IMR-90 (cell line): ENCODE measurements at regions not wholly inside any gene's neighbourhood (a gene's known extent, or its start where the extent isn't known, plus 50 kb on each side); places are given as distances from the start of the nearest gene placed in this dataset.

Experiments
- ATAC-seq: fragments of 200-7000 bp; cut with Tn5 transposase; 2 replicates; pipeline ENCODE4 v1.9.1; 2020; ENCODE audit warnings: low read depth, mild to moderate bottlenecking, moderate library complexity
- BruUV-seq: library from RNA; stranded (reverse); fragments of 400-500 nt; replicated peaks from 2 replicates; lab custom pipeline; 2021; lab: Mats Ljungman, UMichigan
- CTCF ChIA-PET: fragments of 300-600 bp; formaldehyde crosslinking; extraction: SDS; loops from one replicate; lab custom pipeline; 2021; ENCODE audit warnings: antibody characterized with exemption; lab: Yijun Ruan, JAX
- POLR2A ChIA-PET: fragments of 300-600 bp; sonication (Branson Sonifier 250); formaldehyde crosslinking; loops from one replicate; lab custom pipeline; 2022; ENCODE audit warnings: antibody characterized with exemption; ENCODE audit not compliant: unreplicated experiment; lab: Charles Lee
- DNase-seq: peaks from one replicate; pipeline ENCODE4 v3.0.0; 2013
- H2AFZ ChIP-seq: replicated peaks from 2 replicates; pipeline ENCODE3; 2013; ENCODE audit warnings: low read length, mild to moderate bottlenecking; ENCODE audit not compliant: poor library complexity
- H2AK5ac ChIP-seq: 2 replicates; pipeline ENCODE4 v1.6.1; 2013; ENCODE audit warnings: low read depth, low read length, inconsistent platforms
- H2AK9ac ChIP-seq: replicated peaks from 2 replicates; pipeline ENCODE3; 2013; ENCODE audit warnings: mild to moderate bottlenecking, low read depth, low read length, moderate library complexity; ENCODE audit not compliant: poor library complexity
- H2BK120ac ChIP-seq: 2 replicates; pipeline ENCODE4 v1.6.1; 2013; ENCODE audit warnings: low read depth, low read length, inconsistent platforms
- H2BK15ac ChIP-seq: 3 replicates; pipeline ENCODE4 v1.6.1; 2013; ENCODE audit warnings: low read depth, low read length, inconsistent platforms
- H2BK20ac ChIP-seq: 2 replicates; pipeline ENCODE4 v1.6.1; 2013; ENCODE audit warnings: low read depth, mild to moderate bottlenecking, inconsistent platforms, low read length, moderate library complexity
- H2BK5ac ChIP-seq: 2 replicates; pipeline ENCODE4 v1.6.1; 2013; ENCODE audit warnings: mild to moderate bottlenecking, low read depth, low read length, inconsistent platforms; ENCODE audit not compliant: poor library complexity, severe bottlenecking
- H3K14ac ChIP-seq: replicated peaks from 2 replicates; pipeline ENCODE4 v1.6.1; 2013; ENCODE audit warnings: low read depth, low read length, inconsistent platforms
- H3K18ac ChIP-seq: 2 replicates; pipeline ENCODE4 v1.6.1; 2013; ENCODE audit warnings: low read depth, low read length, control low read depth
- H3K23ac ChIP-seq: 2 replicates; pipeline ENCODE4 v1.6.1; 2013; ENCODE audit warnings: low read depth, low read length, inconsistent platforms
- H3K27ac ChIP-seq: 2 replicates; pipeline ENCODE4 v1.5.1; 2013; ENCODE audit warnings: mild to moderate bottlenecking, control low read depth, low read length; ENCODE audit not compliant: insufficient read depth
- H3K27me3 ChIP-seq: 2 replicates; pipeline ENCODE4 v1.6.1; 2013; ENCODE audit warnings: low read length; ENCODE audit not compliant: control insufficient read depth, insufficient read depth
- H3K36me3 ChIP-seq: 2 replicates; pipeline ENCODE4 v1.6.1; 2013; ENCODE audit warnings: low read length, mixed read lengths; ENCODE audit not compliant: control insufficient read depth, insufficient read depth
- H3K4ac ChIP-seq: 2 replicates; pipeline ENCODE4 v1.6.1; 2013; ENCODE audit warnings: low read depth, low read length, inconsistent platforms
- H3K4me1 ChIP-seq: 2 replicates; pipeline ENCODE4 v1.6.1; 2013; ENCODE audit warnings: low read length, mixed read lengths; ENCODE audit not compliant: control insufficient read depth, insufficient read depth
- H3K4me2 ChIP-seq: 2 replicates; pipeline ENCODE4 v1.6.1; 2013; ENCODE audit warnings: low read depth, mild to moderate bottlenecking, control low read depth, low read length, moderate library complexity
- H3K4me3 ChIP-seq: 2 replicates; pipeline ENCODE4 v1.5.1; 2013; ENCODE audit warnings: low read depth, mild to moderate bottlenecking, control low read depth, low read length, moderate library complexity; ENCODE audit not compliant: insufficient read depth
- H3K56ac ChIP-seq: 2 replicates; pipeline ENCODE4 v1.6.1; 2013; ENCODE audit warnings: low read length, inconsistent platforms; ENCODE audit not compliant: insufficient read depth; ENCODE audit errors: extremely low read depth
- H3K79me1 ChIP-seq, 2 experiments: 2 replicates each; pipeline ENCODE4 v1.6.1; 2013; ENCODE audit warnings: low read length in 2 of 2, inconsistent platforms in 1 of 2, low read depth in 1 of 2
- H3K9ac ChIP-seq: 2 replicates; pipeline ENCODE4 v1.6.1; 2013; ENCODE audit warnings: low read depth, low read length, control low read depth
- H3K9me1 ChIP-seq: 2 replicates; pipeline ENCODE4 v1.6.1; 2013; ENCODE audit warnings: low read length, inconsistent platforms; ENCODE audit not compliant: insufficient read depth
- H3K9me3 ChIP-seq: 2 replicates; pipeline ENCODE4 v1.6.1; 2013; ENCODE audit warnings: low read length; ENCODE audit not compliant: control insufficient read depth, insufficient read depth
- H4K20me1 ChIP-seq: 2 replicates; pipeline ENCODE4 v1.6.1; 2013; ENCODE audit warnings: low read length, inconsistent platforms; ENCODE audit not compliant: insufficient read depth
- H4K5ac ChIP-seq: 2 replicates; pipeline ENCODE4 v1.6.1; 2013; ENCODE audit warnings: mild to moderate bottlenecking, low read depth, low read length, control low read depth
- H4K8ac ChIP-seq, 2 experiments: 2 replicates each; pipeline ENCODE4 v1.6.1; 2013; ENCODE audit warnings: low read depth in 2 of 2, low read length in 2 of 2, control low read depth in 1 of 2, inconsistent platforms in 1 of 2
- H4K91ac ChIP-seq: 2 replicates; pipeline ENCODE4 v1.6.1; 2013; ENCODE audit warnings: low read depth, low read length, inconsistent platforms; ENCODE audit not compliant: insufficient read depth
- BHLHE40 ChIP-seq: fragments of 150-350 bp; IDR thresholded peaks from 2 replicates; pipeline ENCODE4 v1.6.1; 2016; ENCODE audit warnings: mild to moderate bottlenecking, low read depth, low read length
- CTCF ChIP-seq: conservative IDR thresholded peaks from 2 replicates; pipeline ENCODE4 v1.5.1; 2012; ENCODE audit warnings: mild to moderate bottlenecking, low read depth, low read length, improper control_type of control experiment
- ELK1 ChIP-seq: fragments of 150-350 bp; IDR thresholded peaks from 2 replicates; pipeline ENCODE4 v1.6.1; 2016; ENCODE audit warnings: low read depth, mild to moderate bottlenecking, low read length, moderate library complexity, borderline replicate concordance
- FOS ChIP-seq: fragments of 150-350 bp; IDR thresholded peaks from 2 replicates; pipeline ENCODE4 v1.6.1; 2016; ENCODE audit warnings: low read depth, low read length
- MAFK ChIP-seq: IDR thresholded peaks from 2 replicates; pipeline ENCODE4 v1.6.1; 2012; ENCODE audit warnings: low read depth, low read length, improper control_type of control experiment
- NFE2L2 ChIP-seq: fragments of 150-350 bp; IDR thresholded peaks from 2 replicates; pipeline ENCODE4 v1.6.1; 2016; ENCODE audit warnings: low read depth, mild to moderate bottlenecking, low read length
- RAD21 ChIP-seq: IDR thresholded peaks from 2 replicates; pipeline ENCODE4 v1.6.1; 2012; ENCODE audit warnings: low read length, improper control_type of control experiment
- WGBS, 2 experiments: methylation state at CpG; one replicate each; pipeline versions ENCODE4 v1.1.5 to v1.1.7; 2013; ENCODE audit warnings: missing lambda C conversion rate in 2 of 2; ENCODE audit not compliant: insufficient read length in 1 of 2; ENCODE audit errors: extremely low coverage in 2 of 2; 5-methylcytosine and 5-hydroxymethylcytosine counted together
- dilution Hi-C: fragments of 300-500 bp; cut with HindIII; formaldehyde crosslinking; loops from one replicate; pipeline ENCODE4 v1.14.3; 2018; ENCODE audit warnings: low sequenced_read_pairs; ENCODE audit not compliant: unreplicated experiment
- in situ Hi-C: fragments of 300-500 bp; cut with MboI; formaldehyde crosslinking; loops from 3 replicates; pipeline ENCODE4 v1.14.3; 2019; ENCODE audit warnings: low sequenced_read_pairs, inconsistent platforms, mixed read lengths
- intact Hi-C: fragments of 100-400 bp; cut with micrococcal nuclease; formaldehyde crosslinking; loops from 2 replicates; pipeline ENCODE4 v1.10.0; 2022

- no peak for TF ChIP-seq RAD21
- no peak for TF ChIP-seq BHLHE40
- TF ChIP-seq ELK1 = no peak
- no peak for TF ChIP-seq CTCF
- no peak for TF ChIP-seq MAFK
- no peak for TF ChIP-seq NFE2L2
- no peak for TF ChIP-seq FOS
- Histone ChIP-seq H2BK120ac (0 out of 2 replicates have a peak overlapping the region, but pooled peaks have one; percentile 16), H3K4ac (0 out of 2 replicates have a peak overlapping the region, but pooled peaks have one; percentile 15), H3K79me1 (no peaks in the 10 kb centered on the region; a peak in 1 of 4 replicates), H3K14ac (no peak overlapping the region), H4K91ac (0 out of 2 replicates have a peak overlapping the region, but pooled peaks have one; percentile 15), H3K27me3 (no peaks in the 10 kb centered on the region), H4K20me1 (no peaks in the 10 kb centered on the region), H2BK5ac (no peak overlapping the region), H4K8ac (no peak overlapping the region), H3K18ac (peak overlapping the region; percentile 82), H3K4me2 (no peak overlapping the region), H2BK15ac (peak overlapping the region; percentile 41; the same call in 1 of the 3 replicates), H3K4me3 (no peak overlapping the region), H3K4me1 (peaks cover 5% of the 10 kb centered on the region), H2BK20ac (peak overlapping the region; percentile 22; the same call in 1 of the 2 replicates), H3K9ac (no peak overlapping the region), H3K56ac (no peak overlapping the region), H2AK9ac (no peak overlapping the region), H3K9me1 (no peaks in the 10 kb centered on the region), H3K27ac (no peak overlapping the region), H2AFZ (no peak overlapping the region), H4K5ac (no peak overlapping the region), H3K36me3 (no peaks in the 10 kb centered on the region), H2AK5ac (no peak overlapping the region), H3K9me3 (no peaks in the 10 kb centered on the region), H3K23ac (no peak overlapping the region)
- in situ Hi-C loops = no loop called here
- no TSS peak for BruUV-seq
- intact Hi-C loops = no loop called here
- no peak for DNase-seq
- 100% methylated on average over 1 of the region's 1 CpG; no CpG with 5 or more reads in 1 of the 2 experiments for WGBS, 2 experiments
- POLR2A ChIA-PET = no interaction called here
- CTCF ChIA-PET = no interaction called here
- dilution Hi-C loops = no loop called here
- no peak for ATAC-seq
Observed at GRCh38 chr2:150561076-150561475, 73.6 kb upstream of the RND3 start.
